Liver (tissue), 3 donors: ENCODE measurements at regions not wholly inside any gene's neighbourhood (a gene's known extent, or its start where the extent isn't known, plus 50 kb on each side); places are given as distances from the start of the nearest gene placed in this dataset.

Source experiments
- CTCF ChIP-seq: fragments of 150-350 bp; IDR thresholded peaks from 2 replicates; pipeline ENCODE4 v1.5.1; 2017; ENCODE audit warnings: improper control_type of control experiment, low read depth, low read length; ENCODE audit not compliant: missing input control
- JUND ChIP-seq, 2 donors: IDR thresholded peaks; 2 replicates each; pipeline ENCODE4 v1.6.1; 2016; ENCODE audit warnings: antibody characterized with exemption in 2 of 2
- donor health status: healthy.
- donor health status: healthy.

- no peak for TF ChIP-seq CTCF
- TF ChIP-seq JUND (IDR thresholded peaks at IDR 0.05): no peak
Observed at GRCh38 chr2:172336681-172337080, 90.7 kb upstream of the ITGA6 start.
